Kidney (tissue), 13 donors: ENCODE measurements at regions not wholly inside any gene's neighbourhood (a gene's known extent, or its start where the extent isn't known, plus 50 kb on each side); places are given as distances from the start of the nearest gene placed in this dataset.
"Not testable (repeated sequence)": the region's sequence is repeated elsewhere in the genome, so short reads cannot be mapped to it uniquely, and the experiment has no call there.

Experiments
- DNase-seq, 5 donors: peaks; one replicate each; pipeline ENCODE4 v3.0.0-alpha.2; 2013 to 2020
- FAIRE-seq: peaks from 2 replicates; lab custom pipeline; 2012; peaks lifted over from hg19 to GRCh38; lab: Jason Lieb, UNC
- H3K27ac ChIP-seq, 2 donors: one replicate each; pipeline ENCODE4 v1.7.0; 2013; ENCODE audit warnings: low read depth in 2 of 2, low read length in 2 of 2, inconsistent platforms in 1 of 2
- H3K27me3 ChIP-seq: one replicate; pipeline ENCODE4 v1.7.1; 2013; ENCODE audit warnings: low read length, inconsistent platforms; ENCODE audit not compliant: control insufficient read depth, insufficient read depth
- H3K36me3 ChIP-seq, 3 donors: one replicate each; pipeline versions ENCODE4 v1.7.0 to v1.7.1; 2013; ENCODE audit warnings: low read length in 3 of 3, control low read depth in 1 of 3, inconsistent platforms in 1 of 3; ENCODE audit not compliant: insufficient read depth in 3 of 3, control insufficient read depth in 2 of 3
- H3K4me1 ChIP-seq, 3 donors: one replicate each; pipeline versions ENCODE4 v1.7.0 to v1.7.1; 2013; ENCODE audit warnings: low read length in 3 of 3, inconsistent platforms in 1 of 3, low read depth in 1 of 3; ENCODE audit not compliant: control insufficient read depth in 2 of 3, insufficient read depth in 2 of 3
- H3K4me3 ChIP-seq, 3 donors: one replicate each; pipeline versions ENCODE4 v1.7.0 to v1.8.1; 2013; ENCODE audit warnings: low read length in 3 of 3, control low read depth in 1 of 3, inconsistent platforms in 1 of 3
- H3K9ac ChIP-seq, 3 donors: one replicate each; pipeline versions ENCODE4 v1.7.0 to v1.7.1; 2013; ENCODE audit warnings: low read length in 3 of 3, control low read depth in 1 of 3, inconsistent platforms in 1 of 3
- H3K9me3 ChIP-seq, 3 donors: one replicate each; pipeline versions ENCODE4 v1.7.0 to v1.7.1; 2013; ENCODE audit warnings: low read length in 3 of 3, control low read depth in 1 of 3, inconsistent platforms in 1 of 3; ENCODE audit not compliant: control insufficient read depth in 2 of 3, insufficient read depth in 1 of 3
- intact Hi-C: fragments of 100-400 bp; cut with DNase I; formaldehyde crosslinking; loops from one replicate; pipeline ENCODE4 v1.11.1; 2022
- TF ChIP-seq, protein P1 (sequence below): IDR thresholded peaks from 3 replicates; pipeline ENCODE4 v1.5.1; 2012; ENCODE audit warnings: mild to moderate bottlenecking, moderate library complexity, borderline replicate concordance; ENCODE audit not compliant: insufficient read depth; ENCODE audit errors: extremely low read depth
- donor health status: control.
- donor health status: control.
- donor health status: control.
- donor health status: control.
- donor health status: control.
- donor health status: DM: yes; HTN: yes; CAD: no.
- donor health status: Normal renal cell carcinoma (clear cell type).

GRCh38 chr13:64568748-64569147 lies 2661.4 kb downstream of the PCDH9 start:
- Histone ChIP-seq H3K36me3 (no peaks in the 10 kb centered on the region), H3K4me3 (no peak overlapping the region), H3K27ac (no peak overlapping the region), H3K4me1 (no peaks in the 10 kb centered on the region), H3K27me3 (no peaks in the 10 kb centered on the region), H3K9ac (no peak overlapping the region), H3K9me3 (no peaks in the 10 kb centered on the region)
- intact Hi-C loops = no loop called here
- FAIRE-seq (no peak), DNase-seq (no peak)
- TF ChIP-seq, protein P1, sequence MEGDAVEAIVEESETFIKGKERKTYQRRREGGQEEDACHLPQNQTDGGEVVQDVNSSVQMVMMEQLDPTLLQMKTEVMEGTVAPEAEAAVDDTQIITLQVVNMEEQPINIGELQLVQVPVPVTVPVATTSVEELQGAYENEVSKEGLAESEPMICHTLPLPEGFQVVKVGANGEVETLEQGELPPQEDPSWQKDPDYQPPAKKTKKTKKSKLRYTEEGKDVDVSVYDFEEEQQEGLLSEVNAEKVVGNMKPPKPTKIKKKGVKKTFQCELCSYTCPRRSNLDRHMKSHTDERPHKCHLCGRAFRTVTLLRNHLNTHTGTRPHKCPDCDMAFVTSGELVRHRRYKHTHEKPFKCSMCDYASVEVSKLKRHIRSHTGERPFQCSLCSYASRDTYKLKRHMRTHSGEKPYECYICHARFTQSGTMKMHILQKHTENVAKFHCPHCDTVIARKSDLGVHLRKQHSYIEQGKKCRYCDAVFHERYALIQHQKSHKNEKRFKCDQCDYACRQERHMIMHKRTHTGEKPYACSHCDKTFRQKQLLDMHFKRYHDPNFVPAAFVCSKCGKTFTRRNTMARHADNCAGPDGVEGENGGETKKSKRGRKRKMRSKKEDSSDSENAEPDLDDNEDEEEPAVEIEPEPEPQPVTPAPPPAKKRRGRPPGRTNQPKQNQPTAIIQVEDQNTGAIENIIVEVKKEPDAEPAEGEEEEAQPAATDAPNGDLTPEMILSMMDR = no peak

- H3K27me3 ChIP-seq, H3K4me3 ChIP-seq, H3K9me3 ChIP-seq, H3K27ac ChIP-seq, DNase-seq, H3K36me3 ChIP-seq, H3K9ac ChIP-seq, intact Hi-C loops, H3K4me1 ChIP-seq, FAIRE-seq: not testable (repeated sequence)
These were observed 2672.1 kb downstream of the PCDH9 start for GRCh38 chr13:64558031-64558430.

DNA sequence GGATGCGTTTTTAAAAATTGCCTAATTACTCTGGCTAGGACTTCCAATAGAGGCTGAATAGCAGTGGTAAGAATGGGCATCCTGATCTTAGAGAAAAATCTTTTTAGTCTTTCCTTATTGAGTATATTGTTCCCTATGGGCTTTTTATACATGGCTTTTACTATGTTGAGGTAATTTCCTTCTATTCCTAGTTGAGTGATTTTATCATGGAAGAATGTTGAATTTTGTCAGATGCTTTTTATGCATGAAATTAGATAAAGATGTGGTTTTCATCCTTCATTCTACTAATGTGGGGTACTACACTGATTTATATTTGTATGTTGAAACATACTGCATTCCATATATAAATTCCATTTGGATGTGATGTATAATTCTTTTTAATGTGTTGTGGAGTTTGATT lies 2673.8 kb downstream of the PCDH9 start:
- no peaks in the 10 kb centered on the region for H3K27me3 ChIP-seq
- no peaks in the 10 kb centered on the region for H3K36me3 ChIP-seq
- DNase-seq (no peak), FAIRE-seq (no peak)
- no peak overlapping the region for H3K4me3 ChIP-seq
- no peaks in the 10 kb centered on the region for H3K9me3 ChIP-seq
- intact Hi-C loops = no loop called here
- no peaks in the 10 kb centered on the region for H3K4me1 ChIP-seq
- no peak overlapping the region for H3K9ac ChIP-seq
- TF ChIP-seq, protein P1 = no peak
- H3K27ac ChIP-seq = no peak overlapping the region

- no peaks in the 10 kb centered on the region for H3K4me1 ChIP-seq
- H3K36me3 ChIP-seq = no peaks in the 10 kb centered on the region
- H3K27me3 ChIP-seq = no peaks in the 10 kb centered on the region
- no peak overlapping the region for H3K27ac ChIP-seq
- no peak for FAIRE-seq
- no peak for DNase-seq
- no peak overlapping the region for H3K4me3 ChIP-seq
- TF ChIP-seq, protein P1 = no peak
- H3K9ac ChIP-seq = no peak overlapping the region
- no peaks in the 10 kb centered on the region for H3K9me3 ChIP-seq
- intact Hi-C loops = no loop called here
These were observed 2676.6 kb downstream of the PCDH9 start for GRCh38 chr13:64553411-64554129.
